K562 (cell line): ENCODE measurements at regions not wholly inside any gene's neighbourhood (a gene's known extent, or its start where the extent isn't known, plus 50 kb on each side); places are given as distances from the start of the nearest gene placed in this dataset.

Source experiments
- ATF7 ChIP-seq: fragments of 450-650 bp; IDR thresholded peaks from 2 replicates; pipeline ENCODE4 v1.7.1; 2014; ENCODE audit warnings: mild to moderate bottlenecking, moderate library complexity
- ETV6 ChIP-seq, 3 experiments: fragments of 150-350 bp in 1 of 3; sonication (generic) in 1 of 3; formaldehyde crosslinking in 1 of 3; IDR thresholded peaks; 2 replicates each; pipeline versions ENCODE4 v1.6.1 to v1.8.0; 2014 to 2022; ENCODE audit warnings: borderline replicate concordance in 2 of 3, low read depth in 2 of 3, antibody characterized with exemption in 1 of 3, low read length in 1 of 3, mild to moderate bottlenecking in 1 of 3, missing genetic modification reagents in 1 of 3
- EWSR1 ChIP-seq: fragments of 450-650 bp; IDR thresholded peaks from 2 replicates; pipeline ENCODE4 v1.6.1; 2018; ENCODE audit warnings: borderline replicate concordance, mild to moderate bottlenecking, low read depth, moderate library complexity; ENCODE audit not compliant: partially characterized antibody
- HMG20A ChIP-seq: fragments of 450-650 bp; formaldehyde crosslinking; conservative IDR thresholded peaks from 2 replicates; pipeline ENCODE4 v1.4.0; 2020; ENCODE audit warnings: mild to moderate bottlenecking, mixed read lengths
- KDM5B ChIP-seq: fragments of 200-600 bp; sonication (generic); IDR thresholded peaks from 2 replicates; pipeline ENCODE4 v1.6.1; 2012; ENCODE audit warnings: low read depth, mild to moderate bottlenecking, moderate library complexity, low read length, control low read depth, inconsistent platforms; ENCODE audit not compliant: insufficient replicate concordance
- MAFK ChIP-seq: IDR thresholded peaks from 2 replicates; pipeline ENCODE4 v1.6.1; 2011; ENCODE audit warnings: low read length, improper control_type of control experiment
- NCOA2 ChIP-seq, 2 experiments: fragments of 450-650 bp; IDR thresholded peaks; 2 replicates each; pipeline ENCODE4 v1.6.1; 2018; ENCODE audit warnings: mild to moderate bottlenecking in 2 of 2, moderate library complexity in 1 of 2; ENCODE audit not compliant: partially characterized antibody in 2 of 2
- NFYB ChIP-seq: IDR thresholded peaks from 2 replicates; pipeline ENCODE4 v1.6.1; 2011; ENCODE audit warnings: mild to moderate bottlenecking, moderate library complexity; ENCODE audit not compliant: insufficient read length; ENCODE audit errors: extremely low read depth
- POLR2A ChIP-seq: fragments of 450-650 bp; conservative IDR thresholded peaks from 2 replicates; pipeline ENCODE4 v1.6.1; 2016
- RAD21 ChIP-seq, 2 experiments: fragments of 250-450 bp in 1 of 2; fragments of 450-650 bp in 1 of 2; sonication (Bioruptor Pico) in 1 of 2; formaldehyde crosslinking in 1 of 2; IDR thresholded peaks in 1 of 2; conservative IDR thresholded peaks in 1 of 2; 2 replicates each; pipeline versions ENCODE4 v1.4.0 to v1.8.0; 2020 to 2022; ENCODE audit warnings: mild to moderate bottlenecking in 2 of 2, moderate library complexity in 1 of 2
- SMARCB1 ChIP-seq: IDR thresholded peaks from 2 replicates; pipeline ENCODE4 v1.6.1; 2011; ENCODE audit warnings: improper control_type of control experiment, low read depth; ENCODE audit not compliant: insufficient read length
- TF ChIP-seq, protein P1 (sequence below), 3 experiments: IDR thresholded peaks in 2 of 3; conservative IDR thresholded peaks in 1 of 3; 2 replicates each; pipeline ENCODE4 v1.5.1; 2011 to 2012; ENCODE audit warnings: low read length in 3 of 3, mild to moderate bottlenecking in 3 of 3, control low read depth in 2 of 3, improper control_type of control experiment in 1 of 3, inconsistent platforms in 1 of 3, low read depth in 1 of 3, mixed read lengths in 1 of 3, moderate library complexity in 1 of 3; ENCODE audit not compliant: insufficient read depth in 2 of 3
- TF ChIP-seq, protein P2 (sequence below): fragments of 250-450 bp; sonication (Bioruptor Pico); IDR thresholded peaks from 2 replicates; pipeline ENCODE4 v1.8.0; 2022; ENCODE audit warnings: inconsistent platforms
- TF ChIP-seq, protein P3 (sequence below): fragments of 450-650 bp; IDR thresholded peaks from 2 replicates; pipeline ENCODE4 v1.6.1; 2016; ENCODE audit warnings: low read depth, mild to moderate bottlenecking, moderate library complexity

DNA sequence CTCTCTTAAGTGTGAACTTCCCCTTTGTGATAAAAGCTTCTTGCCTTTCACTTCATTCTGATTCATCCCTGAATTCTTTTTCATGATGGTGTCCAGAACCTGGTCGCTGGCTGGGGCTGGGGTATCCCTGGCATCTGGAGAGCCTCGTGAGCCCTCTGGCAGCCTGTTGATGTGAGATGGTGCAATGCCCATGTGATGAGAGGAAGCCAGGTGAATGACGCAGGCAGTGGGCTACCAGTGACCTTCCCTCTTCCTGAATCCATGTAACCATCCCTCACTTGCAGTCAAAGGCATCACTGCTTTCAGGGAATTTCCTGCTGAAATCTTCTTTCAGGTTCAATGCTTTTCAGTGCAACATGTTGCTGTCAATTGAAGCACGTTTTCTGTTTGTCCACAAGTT, 158.6 kb upstream of the SLC10A2 start:
- TF ChIP-seq RAD21 (CRISPR knock-in tag; conservative IDR thresholded peaks at IDR 0.05 in 1 of 2, IDR thresholded peaks at IDR 0.05 in 1 of 2) (no peak), POLR2A (no peak), ATF7 (no peak), NCOA2 (IDR thresholded peaks at IDR 0.05; ENCODE audit: partially characterized antibody in 2 of 2) (no peak), EWSR1 (no peak), HMG20A (CRISPR knock-in tag) (no peak), ETV6 (IDR thresholded peaks at IDR 0.05; ENCODE audit: borderline replicate concordance in 1 of 2, low read depth in 2 of 2, low read length in 1 of 2) (no peak), ETV6 (CRISPR knock-in tag; IDR thresholded peaks at IDR 0.05; ENCODE audit: borderline replicate concordance) (no peak), NFYB (no peak), SMARCB1 (no peak), MAFK (no peak), KDM5B (no peak)
- TF ChIP-seq, protein P1, sequence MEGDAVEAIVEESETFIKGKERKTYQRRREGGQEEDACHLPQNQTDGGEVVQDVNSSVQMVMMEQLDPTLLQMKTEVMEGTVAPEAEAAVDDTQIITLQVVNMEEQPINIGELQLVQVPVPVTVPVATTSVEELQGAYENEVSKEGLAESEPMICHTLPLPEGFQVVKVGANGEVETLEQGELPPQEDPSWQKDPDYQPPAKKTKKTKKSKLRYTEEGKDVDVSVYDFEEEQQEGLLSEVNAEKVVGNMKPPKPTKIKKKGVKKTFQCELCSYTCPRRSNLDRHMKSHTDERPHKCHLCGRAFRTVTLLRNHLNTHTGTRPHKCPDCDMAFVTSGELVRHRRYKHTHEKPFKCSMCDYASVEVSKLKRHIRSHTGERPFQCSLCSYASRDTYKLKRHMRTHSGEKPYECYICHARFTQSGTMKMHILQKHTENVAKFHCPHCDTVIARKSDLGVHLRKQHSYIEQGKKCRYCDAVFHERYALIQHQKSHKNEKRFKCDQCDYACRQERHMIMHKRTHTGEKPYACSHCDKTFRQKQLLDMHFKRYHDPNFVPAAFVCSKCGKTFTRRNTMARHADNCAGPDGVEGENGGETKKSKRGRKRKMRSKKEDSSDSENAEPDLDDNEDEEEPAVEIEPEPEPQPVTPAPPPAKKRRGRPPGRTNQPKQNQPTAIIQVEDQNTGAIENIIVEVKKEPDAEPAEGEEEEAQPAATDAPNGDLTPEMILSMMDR (IDR thresholded peaks at IDR 0.05 in 2 of 3, conservative IDR thresholded peaks at IDR 0.05 in 1 of 3; ENCODE audit: insufficient read depth in 2 of 3, low read depth in 1 of 3, low read length in 3 of 3), result no peak
- TF ChIP-seq, protein P2, sequence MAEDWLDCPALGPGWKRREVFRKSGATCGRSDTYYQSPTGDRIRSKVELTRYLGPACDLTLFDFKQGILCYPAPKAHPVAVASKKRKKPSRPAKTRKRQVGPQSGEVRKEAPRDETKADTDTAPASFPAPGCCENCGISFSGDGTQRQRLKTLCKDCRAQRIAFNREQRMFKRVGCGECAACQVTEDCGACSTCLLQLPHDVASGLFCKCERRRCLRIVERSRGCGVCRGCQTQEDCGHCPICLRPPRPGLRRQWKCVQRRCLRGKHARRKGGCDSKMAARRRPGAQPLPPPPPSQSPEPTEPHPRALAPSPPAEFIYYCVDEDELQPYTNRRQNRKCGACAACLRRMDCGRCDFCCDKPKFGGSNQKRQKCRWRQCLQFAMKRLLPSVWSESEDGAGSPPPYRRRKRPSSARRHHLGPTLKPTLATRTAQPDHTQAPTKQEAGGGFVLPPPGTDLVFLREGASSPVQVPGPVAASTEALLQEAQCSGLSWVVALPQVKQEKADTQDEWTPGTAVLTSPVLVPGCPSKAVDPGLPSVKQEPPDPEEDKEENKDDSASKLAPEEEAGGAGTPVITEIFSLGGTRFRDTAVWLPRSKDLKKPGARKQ, result no peak
- TF ChIP-seq, protein P3, sequence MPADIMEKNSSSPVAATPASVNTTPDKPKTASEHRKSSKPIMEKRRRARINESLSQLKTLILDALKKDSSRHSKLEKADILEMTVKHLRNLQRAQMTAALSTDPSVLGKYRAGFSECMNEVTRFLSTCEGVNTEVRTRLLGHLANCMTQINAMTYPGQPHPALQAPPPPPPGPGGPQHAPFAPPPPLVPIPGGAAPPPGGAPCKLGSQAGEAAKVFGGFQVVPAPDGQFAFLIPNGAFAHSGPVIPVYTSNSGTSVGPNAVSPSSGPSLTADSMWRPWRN, result no peak
